Right atrium auricular region (tissue), 2 donors: ENCODE measurements at regions not wholly inside any gene's neighbourhood (a gene's known extent, or its start where the extent isn't known, plus 50 kb on each side); places are given as distances from the start of the nearest gene placed in this dataset.

Source experiments
- DNase-seq: peaks from one replicate; pipeline ENCODE4 v3.0.0-alpha.2; 2019; ENCODE audit warnings: low spot score
- H3K27ac ChIP-seq, 2 donors: fragments of 200-600 bp; sonication (generic); 1 replicate in 1 of 2; 2 replicates in 1 of 2; pipeline ENCODE4 v1.5.1; 2016 to 2019
- H3K27me3 ChIP-seq, 2 donors: fragments of 200-600 bp; sonication (generic); one replicate each; pipeline versions ENCODE4 v1.5.1 to v1.6.0; 2017 to 2019
- H3K36me3 ChIP-seq: fragments of 200-600 bp; sonication (generic); one replicate; pipeline ENCODE4 v1.5.1; 2016
- H3K4me1 ChIP-seq, 2 donors: fragments of 200-600 bp; sonication (generic); one replicate each; pipeline versions ENCODE4 v1.5.1 to v1.6.0; 2017 to 2019
- H3K4me3 ChIP-seq, 2 donors: fragments of 200-600 bp; sonication (generic); 1 replicate in 1 of 2; 2 replicates in 1 of 2; pipeline ENCODE4 v1.5.1; 2017 to 2019; ENCODE audit warnings: mild to moderate bottlenecking in 1 of 2, moderate library complexity in 1 of 2
- H3K9me3 ChIP-seq, 2 donors: fragments of 200-600 bp; sonication (generic); one replicate each; pipeline ENCODE4 v1.5.1; 2019
- TF ChIP-seq, protein P1 (sequence below), 2 donors: fragments of 200-600 bp; sonication (generic); IDR thresholded peaks; one replicate each; pipeline ENCODE4 v1.5.1; 2019; ENCODE audit warnings: antibody characterized with exemption in 2 of 2

DNA sequence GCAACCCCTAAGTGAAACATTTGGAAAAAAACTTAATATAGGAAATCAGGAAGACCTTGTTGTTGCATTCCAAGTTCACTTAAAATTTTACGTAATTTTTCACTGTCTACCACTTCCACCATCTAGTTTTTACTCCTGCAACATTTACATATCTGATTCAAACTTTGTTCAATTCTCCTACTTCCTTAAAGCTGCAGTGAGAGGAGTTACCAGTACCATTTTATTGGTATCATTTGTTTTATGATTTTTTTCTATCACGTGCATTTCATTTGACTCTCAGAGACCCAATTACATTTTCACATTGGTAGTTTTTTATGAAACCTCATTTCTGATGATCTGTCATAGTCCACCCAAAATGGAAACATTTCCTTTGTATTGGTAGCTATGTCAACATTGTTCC, 284.9 kb upstream of the MDFIC2 start:
- H3K9me3 ChIP-seq = no peaks in the 10 kb centered on the region
- H3K4me1 ChIP-seq = no peaks in the 10 kb centered on the region
- TF ChIP-seq, protein P1, sequence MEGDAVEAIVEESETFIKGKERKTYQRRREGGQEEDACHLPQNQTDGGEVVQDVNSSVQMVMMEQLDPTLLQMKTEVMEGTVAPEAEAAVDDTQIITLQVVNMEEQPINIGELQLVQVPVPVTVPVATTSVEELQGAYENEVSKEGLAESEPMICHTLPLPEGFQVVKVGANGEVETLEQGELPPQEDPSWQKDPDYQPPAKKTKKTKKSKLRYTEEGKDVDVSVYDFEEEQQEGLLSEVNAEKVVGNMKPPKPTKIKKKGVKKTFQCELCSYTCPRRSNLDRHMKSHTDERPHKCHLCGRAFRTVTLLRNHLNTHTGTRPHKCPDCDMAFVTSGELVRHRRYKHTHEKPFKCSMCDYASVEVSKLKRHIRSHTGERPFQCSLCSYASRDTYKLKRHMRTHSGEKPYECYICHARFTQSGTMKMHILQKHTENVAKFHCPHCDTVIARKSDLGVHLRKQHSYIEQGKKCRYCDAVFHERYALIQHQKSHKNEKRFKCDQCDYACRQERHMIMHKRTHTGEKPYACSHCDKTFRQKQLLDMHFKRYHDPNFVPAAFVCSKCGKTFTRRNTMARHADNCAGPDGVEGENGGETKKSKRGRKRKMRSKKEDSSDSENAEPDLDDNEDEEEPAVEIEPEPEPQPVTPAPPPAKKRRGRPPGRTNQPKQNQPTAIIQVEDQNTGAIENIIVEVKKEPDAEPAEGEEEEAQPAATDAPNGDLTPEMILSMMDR (IDR thresholded peaks at IDR 0.05) = no peak

GRCh38 chr3:70583682-70584081, 271.2 kb upstream of the MDFIC2 start:
- TF ChIP-seq, protein P1 (IDR thresholded peaks at IDR 0.05) = no peak
- Histone ChIP-seq H3K36me3 (no peaks in the 10 kb centered on the region), H3K4me3 (no peak overlapping the region), H3K9me3 (no peaks in the 10 kb centered on the region), H3K4me1 (no peaks in the 10 kb centered on the region), H3K27ac (no peak overlapping the region), H3K27me3 (no peaks in the 10 kb centered on the region)
- no peak for DNase-seq

More for the DNA sequence above, 284.9 kb upstream of the MDFIC2 start:
- Histone ChIP-seq H3K27me3 (no peaks in the 10 kb centered on the region), H3K36me3 (no peaks in the 10 kb centered on the region), H3K4me3 (no peak overlapping the region), H3K27ac (no peak overlapping the region)
- DNase-seq = no peak

- no peak for DNase-seq
- no peaks in the 10 kb centered on the region for H3K27me3 ChIP-seq
- no peaks in the 10 kb centered on the region for H3K9me3 ChIP-seq
- TF ChIP-seq, protein P1 (IDR thresholded peaks at IDR 0.05) = no peak
- H3K4me3 ChIP-seq = no peak overlapping the region
- no peaks in the 10 kb centered on the region for H3K4me1 ChIP-seq
- H3K27ac ChIP-seq = no peak overlapping the region
- no peaks in the 10 kb centered on the region for H3K36me3 ChIP-seq
Observed at GRCh38 chr3:70582803-70583202, 270.4 kb upstream of the MDFIC2 start.

DNA sequence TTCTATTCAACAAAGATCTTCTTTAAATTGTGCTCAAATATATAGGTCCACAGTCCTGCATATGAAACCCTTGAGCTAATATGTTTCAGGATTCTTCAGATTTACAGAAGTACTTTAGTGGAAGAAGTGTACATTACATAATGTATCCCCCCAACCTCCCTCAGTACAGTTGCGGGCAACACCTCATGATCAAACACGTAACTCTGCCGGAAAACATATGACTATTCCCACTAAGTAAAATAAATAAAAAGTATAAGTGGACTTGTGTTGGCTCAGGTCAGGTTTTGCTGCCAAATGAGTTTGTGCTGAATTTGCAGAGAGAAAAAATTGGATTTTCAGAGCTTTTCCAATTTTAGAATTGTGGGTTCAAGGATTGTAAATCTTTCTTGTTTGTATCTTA, 267.6 kb upstream of the MDFIC2 start:
- Histone ChIP-seq H3K27me3 (no peaks in the 10 kb centered on the region), H3K27ac (no peak overlapping the region), H3K36me3 (no peaks in the 10 kb centered on the region), H3K9me3 (no peaks in the 10 kb centered on the region), H3K4me1 (no peaks in the 10 kb centered on the region), H3K4me3 (no peak overlapping the region)
- TF ChIP-seq, protein P1 (IDR thresholded peaks at IDR 0.05) = no peak
- DNase-seq = no peak

- Histone ChIP-seq H3K27me3 (no peaks in the 10 kb centered on the region), H3K9me3 (no peaks in the 10 kb centered on the region), H3K4me3 (no peak overlapping the region), H3K36me3 (no peaks in the 10 kb centered on the region), H3K4me1 (no peaks in the 10 kb centered on the region), H3K27ac (no peak overlapping the region)
- DNase-seq = no peak
- TF ChIP-seq, protein P1 (IDR thresholded peaks at IDR 0.05) = no peak
Observed at GRCh38 chr3:70571696-70572095, 259.3 kb upstream of the MDFIC2 start.

DNA sequence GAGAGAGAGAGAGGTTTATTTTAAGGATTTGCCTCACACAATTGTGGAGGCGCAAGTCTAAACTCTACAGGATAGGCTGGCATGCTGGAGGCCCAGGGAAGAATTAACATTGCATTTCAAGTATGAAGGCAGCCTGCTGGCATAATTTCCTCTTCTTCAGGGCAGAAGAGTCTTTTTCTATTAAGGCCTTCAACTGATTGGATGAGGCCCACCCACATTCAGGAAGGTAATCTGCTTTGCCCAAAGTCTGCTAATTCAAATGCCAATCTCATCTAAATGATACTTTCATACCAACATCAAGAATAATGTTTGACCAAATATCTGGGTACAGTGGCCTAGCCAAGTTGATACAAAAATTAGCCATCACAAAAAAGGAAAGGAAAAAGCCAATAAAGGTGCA, 258.1 kb upstream of the MDFIC2 start:
- Histone ChIP-seq H3K9me3 (no peaks in the 10 kb centered on the region), H3K4me3 (no peak overlapping the region), H3K4me1 (no peaks in the 10 kb centered on the region), H3K36me3 (no peaks in the 10 kb centered on the region), H3K27me3 (no peaks in the 10 kb centered on the region), H3K27ac (no peak overlapping the region)
- TF ChIP-seq, protein P1 (IDR thresholded peaks at IDR 0.05) = no peak
- no peak for DNase-seq
